ENCODE measurements at regions not wholly inside any gene's neighbourhood (a gene's known extent, or its start where the extent isn't known, plus 50 kb on each side); places are given as distances from the start of the nearest gene placed in this dataset.

DNA sequence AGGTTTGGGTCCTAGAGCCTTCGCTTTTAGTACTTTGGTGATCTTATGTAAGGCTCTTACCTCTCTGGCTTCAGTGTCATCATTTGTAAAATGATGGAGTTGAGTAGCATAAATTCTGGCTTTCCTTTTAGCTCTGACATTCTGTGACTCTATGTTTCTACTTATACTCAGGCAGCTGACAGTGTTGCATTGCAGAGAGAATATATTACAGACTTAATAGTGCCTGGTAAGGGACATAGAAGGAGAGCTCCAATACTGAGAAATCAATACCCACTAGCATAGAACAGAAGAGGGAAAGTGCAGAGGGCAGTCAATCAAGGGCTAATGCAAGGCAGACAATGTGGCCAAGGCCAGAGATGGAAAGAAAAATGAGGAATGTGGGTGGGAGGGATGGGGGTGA is 371.4 kb upstream of the TLE4 start:
- H3K4me3 ChIP-seq (ENCODE audit: low read depth, low read length), result no peak overlapping the region
- no peak for DNase-seq (ENCODE audit: low read depth)
- TF ChIP-seq, protein P1, sequence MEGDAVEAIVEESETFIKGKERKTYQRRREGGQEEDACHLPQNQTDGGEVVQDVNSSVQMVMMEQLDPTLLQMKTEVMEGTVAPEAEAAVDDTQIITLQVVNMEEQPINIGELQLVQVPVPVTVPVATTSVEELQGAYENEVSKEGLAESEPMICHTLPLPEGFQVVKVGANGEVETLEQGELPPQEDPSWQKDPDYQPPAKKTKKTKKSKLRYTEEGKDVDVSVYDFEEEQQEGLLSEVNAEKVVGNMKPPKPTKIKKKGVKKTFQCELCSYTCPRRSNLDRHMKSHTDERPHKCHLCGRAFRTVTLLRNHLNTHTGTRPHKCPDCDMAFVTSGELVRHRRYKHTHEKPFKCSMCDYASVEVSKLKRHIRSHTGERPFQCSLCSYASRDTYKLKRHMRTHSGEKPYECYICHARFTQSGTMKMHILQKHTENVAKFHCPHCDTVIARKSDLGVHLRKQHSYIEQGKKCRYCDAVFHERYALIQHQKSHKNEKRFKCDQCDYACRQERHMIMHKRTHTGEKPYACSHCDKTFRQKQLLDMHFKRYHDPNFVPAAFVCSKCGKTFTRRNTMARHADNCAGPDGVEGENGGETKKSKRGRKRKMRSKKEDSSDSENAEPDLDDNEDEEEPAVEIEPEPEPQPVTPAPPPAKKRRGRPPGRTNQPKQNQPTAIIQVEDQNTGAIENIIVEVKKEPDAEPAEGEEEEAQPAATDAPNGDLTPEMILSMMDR (IDR thresholded peaks at IDR 0.05; ENCODE audit: insufficient read depth, low read depth, low read length), result no peak

GRCh38 chr9:79201636-79202035 is 370.1 kb upstream of the TLE4 start:
- peak; percentile 43 for DNase-seq (ENCODE audit: low read depth)
- H3K4me3 ChIP-seq (ENCODE audit: low read depth, low read length), result no peak overlapping the region
- TF ChIP-seq, protein P1 (IDR thresholded peaks at IDR 0.05; ENCODE audit: insufficient read depth, low read depth, low read length), result no peak

DNA sequence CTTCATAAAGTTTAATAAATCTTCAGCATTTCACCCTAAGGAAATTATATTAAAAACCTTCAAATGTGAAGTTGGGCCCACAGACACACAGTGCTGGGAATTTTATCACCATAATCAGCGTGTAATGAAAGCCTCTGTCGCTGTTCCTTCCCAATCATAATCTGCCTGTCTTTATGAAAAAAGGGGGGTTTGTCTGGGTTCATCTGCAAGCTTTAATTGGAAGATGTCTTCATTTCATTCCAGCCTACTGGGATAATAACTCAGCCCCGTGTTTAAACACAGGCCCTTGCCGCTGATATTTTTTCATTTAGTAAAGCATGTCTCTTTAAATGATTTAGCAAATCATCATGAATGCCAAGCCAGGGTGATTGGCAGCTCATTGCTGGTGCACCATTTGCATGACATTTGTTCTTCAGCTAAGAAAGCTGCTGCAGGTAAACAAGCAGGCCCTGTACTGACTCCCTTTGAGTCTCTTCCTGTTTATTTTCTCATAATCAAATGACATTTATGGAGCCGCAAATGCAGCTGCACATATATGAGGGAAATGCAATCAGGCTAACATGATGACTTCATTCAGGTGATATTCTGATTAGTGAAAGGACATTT is 362.9 kb upstream of the TLE4 start:
- TF ChIP-seq, protein P1 (IDR thresholded peaks at IDR 0.05; ENCODE audit: insufficient read depth, low read depth, low read length), result no peak
- H3K4me3 ChIP-seq (ENCODE audit: low read depth, low read length), result no peak overlapping the region
- no peak for DNase-seq (ENCODE audit: low read depth)

DNA sequence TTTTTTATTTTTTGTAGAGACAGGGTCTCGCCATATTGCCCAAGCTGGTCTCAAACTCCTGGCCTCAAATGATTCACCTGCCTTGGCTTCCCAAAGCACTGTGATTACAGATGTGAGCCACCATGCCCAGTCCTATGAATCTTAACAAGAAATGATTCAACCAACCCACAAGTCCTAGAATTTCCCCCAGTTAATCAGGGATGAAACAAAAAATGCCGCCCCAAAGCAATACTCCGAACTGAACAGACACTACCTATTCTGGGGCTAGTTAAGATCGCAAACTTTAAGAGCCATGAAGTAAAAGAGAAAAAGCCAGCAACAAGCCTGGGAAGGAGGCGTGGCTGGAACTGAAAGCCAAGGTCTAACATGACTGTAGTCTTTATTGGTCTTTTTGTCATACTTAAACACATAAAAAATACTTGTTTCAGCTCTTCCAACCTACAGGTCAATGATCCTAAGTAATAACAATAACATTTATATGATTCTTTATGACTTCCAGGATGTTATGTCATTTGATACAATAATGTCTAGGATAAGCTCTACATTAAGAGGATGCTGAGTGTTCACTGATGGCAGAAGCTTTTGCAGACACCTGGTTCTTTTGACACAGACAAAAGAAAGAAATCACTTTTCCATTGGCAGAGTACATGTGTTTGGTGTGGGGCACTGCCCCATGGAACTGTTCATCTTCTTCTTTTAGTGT is 361.1 kb upstream of the TLE4 start:
- TF ChIP-seq, protein P1 (IDR thresholded peaks at IDR 0.05; ENCODE audit: insufficient read depth, low read depth, low read length), result no peak
- no peak overlapping the region for H3K4me3 ChIP-seq (ENCODE audit: low read depth, low read length)
- no peak for DNase-seq (ENCODE audit: low read depth)

DNA sequence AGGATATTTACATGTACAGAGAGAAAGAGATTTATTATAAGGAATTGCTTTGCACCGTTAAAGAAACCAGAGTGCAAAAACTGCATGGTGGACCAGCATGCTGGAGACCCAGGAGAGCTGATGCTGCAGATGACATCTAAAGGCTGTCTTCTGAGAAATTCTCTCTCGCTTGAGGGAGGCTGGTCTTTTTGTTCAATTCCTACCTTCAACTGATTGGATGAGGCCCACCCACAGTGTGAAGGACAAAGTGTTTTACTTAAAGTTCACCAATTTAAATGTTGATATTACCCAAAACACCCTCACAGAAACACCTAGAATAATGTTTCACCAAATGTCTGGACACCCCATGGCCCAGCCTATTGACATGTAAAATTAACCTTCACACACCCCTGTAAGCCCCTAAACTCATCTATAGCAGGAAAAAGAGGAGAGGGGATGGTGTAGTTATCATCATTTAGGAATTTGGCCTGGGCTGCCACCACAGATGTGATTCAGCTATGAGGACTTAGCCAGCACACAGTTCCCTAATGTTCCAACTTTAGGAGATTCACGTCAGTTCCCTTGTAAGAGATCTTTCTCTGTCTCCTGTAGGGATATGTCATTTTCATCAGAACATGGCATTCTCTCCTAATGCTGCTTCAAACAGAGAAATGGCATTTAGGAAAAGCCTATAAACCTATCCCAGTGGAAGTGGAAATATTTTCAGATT is 358.2 kb upstream of the TLE4 start:
- no peak for DNase-seq (ENCODE audit: low read depth)
- TF ChIP-seq, protein P1 (IDR thresholded peaks at IDR 0.05; ENCODE audit: insufficient read depth, low read depth, low read length), result no peak
- no peak overlapping the region for H3K4me3 ChIP-seq (ENCODE audit: low read depth, low read length)

- no peak overlapping the region for H3K4me3 ChIP-seq (ENCODE audit: low read depth, low read length)
- no peak for DNase-seq (ENCODE audit: low read depth)
- TF ChIP-seq, protein P1 (IDR thresholded peaks at IDR 0.05; ENCODE audit: insufficient read depth, low read depth, low read length), result no peak
Observed at GRCh38 chr9:79215821-79216220, 355.9 kb upstream of the TLE4 start.

Data from fibroblast of villous mesenchyme (primary cell).